CD4-positive, alpha-beta T cell (primary cell): ENCODE measurements at regions not wholly inside any gene's neighbourhood (a gene's known extent, or its start where the extent isn't known, plus 50 kb on each side); places are given as distances from the start of the nearest gene placed in this dataset.
"Not testable (repeated sequence)": the region's sequence is repeated elsewhere in the genome, so short reads cannot be mapped to it uniquely, and the experiment has no call there.

Source experiments
- ATAC-seq: fragments of 200-7000 bp; cut with Tn5 transposase; one replicate; pipeline ENCODE4 v1.10.0; 2022; ENCODE audit warnings: mild to moderate bottlenecking; ENCODE audit not compliant: poor library complexity
- CTCF ChIA-PET: fragments of 350-600 bp; sonication (Branson Sonifier 250); formaldehyde crosslinking; loops from one replicate; lab custom pipeline; 2021; ENCODE audit warnings: antibody characterized with exemption, inconsistent platforms; lab: Charles Lee
- POLR2A ChIA-PET: fragments of 350-600 bp; sonication (Branson Sonifier 250); formaldehyde crosslinking; loops from one replicate; lab custom pipeline; 2021; ENCODE audit warnings: antibody characterized with exemption, inconsistent platforms; lab: Charles Lee
- DNase-seq, 14 experiments: peaks; one replicate each; pipeline ENCODE4 v3.0.0-alpha.2; 2013 to 2020; ENCODE audit warnings: mixed read lengths in 2 of 14
- H3K27ac ChIP-seq, 2 donors: one replicate each; pipeline versions ENCODE4 v1.5.1 to v1.7.0; 2013; ENCODE audit warnings: low read length in 2 of 2, low read depth in 1 of 2, mild to moderate bottlenecking in 1 of 2
- H3K27me3 ChIP-seq, 2 experiments: 1 replicate in 1 of 2; 2 replicates in 1 of 2; pipeline versions ENCODE4 v1.6.1 to v1.7.0; 2013; ENCODE audit warnings: low read length in 2 of 2, control low read depth in 1 of 2, mild to moderate bottlenecking in 1 of 2, moderate library complexity in 1 of 2; ENCODE audit not compliant: insufficient read depth in 2 of 2, control insufficient read depth in 1 of 2
- H3K36me3 ChIP-seq: one replicate; pipeline ENCODE4 v1.6.1; 2013; ENCODE audit warnings: low read length, control low read depth; ENCODE audit not compliant: insufficient read depth
- H3K4me1 ChIP-seq: one replicate; pipeline ENCODE4 v1.6.1; 2013; ENCODE audit warnings: low read length, control low read depth; ENCODE audit not compliant: insufficient read depth
- H3K4me3 ChIP-seq: one replicate; pipeline ENCODE4 v1.5.1; 2013; ENCODE audit warnings: mild to moderate bottlenecking, low read length, moderate library complexity
- H3K9me3 ChIP-seq, 2 experiments: 1 replicate in 1 of 2; 2 replicates in 1 of 2; pipeline versions ENCODE4 v1.6.1 to v1.7.0; 2013; ENCODE audit warnings: low read length in 2 of 2, mild to moderate bottlenecking in 2 of 2, control low read depth in 1 of 2, moderate library complexity in 1 of 2; ENCODE audit not compliant: control insufficient read depth in 1 of 2, insufficient read depth in 1 of 2
- H3K27ac Mint-ChIP-seq: one replicate; pipeline ENCODE4 v1.8.0; 2020; ENCODE audit warnings: mixed read lengths
- H3K27me3 Mint-ChIP-seq: one replicate; pipeline ENCODE4 v1.8.0; 2021; ENCODE audit warnings: mixed read lengths
- H3K36me3 Mint-ChIP-seq: one replicate; pipeline ENCODE4 v1.8.0; 2021; ENCODE audit warnings: low read depth, mixed read lengths
- H3K4me1 Mint-ChIP-seq: one replicate; pipeline ENCODE4 v1.8.0; 2021; ENCODE audit warnings: low read depth, mixed read lengths
- H3K4me3 Mint-ChIP-seq: one replicate; pipeline ENCODE4 v1.8.0; 2020; ENCODE audit warnings: mild to moderate bottlenecking, mixed read lengths
- H3K9me3 Mint-ChIP-seq: one replicate; pipeline ENCODE4 v1.8.0; 2020; ENCODE audit warnings: mixed read lengths
- CTCF ChIP-seq: fragments of 200-600 bp; IDR thresholded peaks from one replicate; pipeline ENCODE4 v1.8.0; 2022; ENCODE audit warnings: antibody characterized with exemption, mild to moderate bottlenecking
- intact Hi-C, 2 experiments: fragments of 100-400 bp; cut with DNase I in 1 of 2; cut with micrococcal nuclease in 1 of 2; formaldehyde crosslinking; loops; one replicate each; pipeline versions ENCODE4 v1.15.1 to v1.9.0; 2023 to 2025; cut with DNase I, micrococcal nuclease

GRCh38 chr2:52416340-52416739, 1351.3 kb upstream of the CHAC2 start:
- TF ChIP-seq CTCF, result no peak
- DNase-seq, result no peak
- no peak for ATAC-seq
- no peaks in the 10 kb centered on the region for H3K36me3 ChIP-seq
- Mint-ChIP-seq H3K4me3 (no peak overlapping the region), H3K27ac (no peak overlapping the region), H3K27me3 (no peaks in the 10 kb centered on the region), H3K9me3 (peaks cover 6% of the 10 kb centered on the region), H3K36me3 (no peaks in the 10 kb centered on the region), H3K4me1 (no peaks in the 10 kb centered on the region)
- H3K27ac ChIP-seq, result no peak overlapping the region
- H3K9me3 ChIP-seq, result peaks cover 0 to 8% of the 10 kb centered on the region in 2 experiments
- no peak overlapping the region for H3K4me3 ChIP-seq
- no peaks in the 10 kb centered on the region for H3K27me3 ChIP-seq
- intact Hi-C loops, result no loop called here
- POLR2A ChIA-PET, result no interaction called here
- CTCF ChIA-PET, result no interaction called here
- H3K4me1 ChIP-seq, result no peaks in the 10 kb centered on the region

GRCh38 chr2:52414561-52415295, 1352.9 kb upstream of the CHAC2 start:
- Mint-ChIP-seq H3K27ac (no peak overlapping the region), H3K4me3 (no peak overlapping the region), H3K27me3 (no peaks in the 10 kb centered on the region), H3K36me3 (no peaks in the 10 kb centered on the region), H3K9me3 (peaks cover 6% of the 10 kb centered on the region), H3K4me1 (no peaks in the 10 kb centered on the region)
- H3K27ac ChIP-seq, result no peak overlapping the region
- DNase-seq (no peak), ATAC-seq (no peak)
- no peaks in the 10 kb centered on the region for H3K36me3 ChIP-seq
- H3K27me3 ChIP-seq, result no peaks in the 10 kb centered on the region
- ChIA-PET CTCF (no interaction called here), POLR2A (no interaction called here)
- peaks cover 0 to 4% of the 10 kb centered on the region in 2 experiments for H3K9me3 ChIP-seq
- no peak for TF ChIP-seq CTCF
- intact Hi-C loops, result loop anchor here in 1 of 2 experiments (5.0 kb wide), 1 partner anchor 1172 kb away; no protein-coding TSS in a partner anchor
- H3K4me3 ChIP-seq, result no peak overlapping the region
- H3K4me1 ChIP-seq, result no peaks in the 10 kb centered on the region

- H3K36me3 Mint-ChIP-seq, H3K4me3 ChIP-seq, ATAC-seq, DNase-seq, H3K4me1 ChIP-seq, H3K4me1 Mint-ChIP-seq, H3K27me3 Mint-ChIP-seq, POLR2A ChIA-PET, H3K4me3 Mint-ChIP-seq, H3K27me3 ChIP-seq, H3K9me3 Mint-ChIP-seq, H3K9me3 ChIP-seq, H3K27ac ChIP-seq, H3K27ac Mint-ChIP-seq, H3K36me3 ChIP-seq, CTCF ChIA-PET: not testable (repeated sequence)
- intact Hi-C loops, result loop anchor here in 1 of 2 experiments (5.0 kb wide), 1 partner anchor 1167 kb away; no protein-coding TSS in a partner anchor
Measured at GRCh38 chr2:52409308-52410118, 1358.1 kb upstream of the CHAC2 start.
